Panc1 (cell line): ENCODE measurements at regions not wholly inside any gene's neighbourhood (a gene's known extent, or its start where the extent isn't known, plus 50 kb on each side); places are given as distances from the start of the nearest gene placed in this dataset.

Source experiments
- POLR2AphosphoS5 ChIP-seq: IDR thresholded peaks from 2 replicates; pipeline ENCODE4 v1.6.1; 2012; ENCODE audit warnings: mild to moderate bottlenecking, low read depth, low read length, moderate library complexity
- TF ChIP-seq, protein P1 (sequence below): fragments of 450-650 bp; IDR thresholded peaks from 2 replicates; pipeline ENCODE4 v1.5.1; 2017; ENCODE audit warnings: mild to moderate bottlenecking

DNA sequence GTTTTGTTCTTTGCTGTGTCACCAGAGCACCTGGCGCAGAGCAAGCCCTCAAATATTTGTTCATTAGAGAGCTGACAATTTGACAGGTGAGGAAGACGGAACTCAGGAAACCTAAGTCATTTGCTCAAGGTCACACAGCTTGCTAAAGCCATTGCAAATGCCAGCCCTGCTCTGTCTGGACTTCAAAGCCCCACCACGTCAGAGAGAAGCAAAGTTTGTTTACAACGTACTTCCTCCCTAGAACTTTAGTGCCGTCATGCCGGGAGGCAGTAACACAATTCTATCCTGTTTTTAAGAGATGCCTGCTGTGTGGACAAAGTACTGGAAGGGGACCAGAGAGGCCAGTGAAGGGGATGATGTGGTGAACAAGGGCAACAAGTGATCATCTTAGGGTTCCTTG is 216.6 kb upstream of the PRICKLE2 start:
- TF ChIP-seq, protein P1, sequence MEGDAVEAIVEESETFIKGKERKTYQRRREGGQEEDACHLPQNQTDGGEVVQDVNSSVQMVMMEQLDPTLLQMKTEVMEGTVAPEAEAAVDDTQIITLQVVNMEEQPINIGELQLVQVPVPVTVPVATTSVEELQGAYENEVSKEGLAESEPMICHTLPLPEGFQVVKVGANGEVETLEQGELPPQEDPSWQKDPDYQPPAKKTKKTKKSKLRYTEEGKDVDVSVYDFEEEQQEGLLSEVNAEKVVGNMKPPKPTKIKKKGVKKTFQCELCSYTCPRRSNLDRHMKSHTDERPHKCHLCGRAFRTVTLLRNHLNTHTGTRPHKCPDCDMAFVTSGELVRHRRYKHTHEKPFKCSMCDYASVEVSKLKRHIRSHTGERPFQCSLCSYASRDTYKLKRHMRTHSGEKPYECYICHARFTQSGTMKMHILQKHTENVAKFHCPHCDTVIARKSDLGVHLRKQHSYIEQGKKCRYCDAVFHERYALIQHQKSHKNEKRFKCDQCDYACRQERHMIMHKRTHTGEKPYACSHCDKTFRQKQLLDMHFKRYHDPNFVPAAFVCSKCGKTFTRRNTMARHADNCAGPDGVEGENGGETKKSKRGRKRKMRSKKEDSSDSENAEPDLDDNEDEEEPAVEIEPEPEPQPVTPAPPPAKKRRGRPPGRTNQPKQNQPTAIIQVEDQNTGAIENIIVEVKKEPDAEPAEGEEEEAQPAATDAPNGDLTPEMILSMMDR: no peak
- TF ChIP-seq POLR2AphosphoS5: no peak
